ENCODE measurements at regions not wholly inside any gene's neighbourhood (a gene's known extent, or its start where the extent isn't known, plus 50 kb on each side); places are given as distances from the start of the nearest gene placed in this dataset.
"Not testable (repeated sequence)": the region's sequence is repeated elsewhere in the genome, so short reads cannot be mapped to it uniquely, and the experiment has no call there.

- DNase-seq (ENCODE audit: extremely low read depth, low read depth): no peak
- H3K4me3 ChIP-seq (replicated peaks; ENCODE audit: low read depth, low read length): no peak overlapping the region
- no peak for TF ChIP-seq CTCF (IDR thresholded peaks at IDR 0.05; ENCODE audit: low read depth, low read length, missing control alignments)
Observed at GRCh38 chrX:65127842-65128241, 151.6 kb upstream of the ZC4H2 start.

- no peak overlapping the region for H3K4me3 ChIP-seq (replicated peaks; ENCODE audit: low read depth, low read length)
- no peak for TF ChIP-seq CTCF (IDR thresholded peaks at IDR 0.05; ENCODE audit: low read depth, low read length, missing control alignments)
- no peak for DNase-seq (ENCODE audit: extremely low read depth, low read depth)
Observed at GRCh38 chrX:65098851-65099250, 122.6 kb upstream of the ZC4H2 start.

GRCh38 chrX:65093658-65094057, 117.4 kb upstream of the ZC4H2 start:
- DNase-seq (ENCODE audit: extremely low read depth, low read depth): no peak
- H3K4me3 ChIP-seq (replicated peaks; ENCODE audit: low read depth, low read length): no peak overlapping the region
- TF ChIP-seq CTCF (IDR thresholded peaks at IDR 0.05; ENCODE audit: low read depth, low read length, missing control alignments): no peak

GRCh38 chrX:65073233-65073632, 97.0 kb upstream of the ZC4H2 start:
- H3K4me3 ChIP-seq (replicated peaks; ENCODE audit: low read depth, low read length): no peak overlapping the region
- TF ChIP-seq CTCF (IDR thresholded peaks at IDR 0.05; ENCODE audit: low read depth, low read length, missing control alignments): no peak
- no peak for DNase-seq (ENCODE audit: extremely low read depth, low read depth)

- DNase-seq (ENCODE audit: extremely low read depth, low read depth): no peak
- H3K4me3 ChIP-seq (replicated peaks; ENCODE audit: low read depth, low read length): no peak overlapping the region
- TF ChIP-seq CTCF (IDR thresholded peaks at IDR 0.05; ENCODE audit: low read depth, low read length, missing control alignments): no peak
Observed at GRCh38 chrX:65072590-65072989, 96.3 kb upstream of the ZC4H2 start.

- not testable (repeated sequence) for H3K4me3 ChIP-seq (replicated peaks; ENCODE audit: low read depth, low read length); DNase-seq (ENCODE audit: extremely low read depth, low read depth)
Observed at GRCh38 chrX:65058626-65059025, 82.4 kb upstream of the ZC4H2 start.

GRCh38 chrX:65045001-65045400, 68.8 kb upstream of the ZC4H2 start:
- DNase-seq (ENCODE audit: extremely low read depth, low read depth): no peak
- TF ChIP-seq CTCF (IDR thresholded peaks at IDR 0.05; ENCODE audit: low read depth, low read length, missing control alignments): no peak
- H3K4me3 ChIP-seq (replicated peaks; ENCODE audit: low read depth, low read length): no peak overlapping the region

Data from HFF-Myc (cell line).